Activated T-cell treated with anti-CD3 and anti-CD28 coated beads, Interleukin-2, amount 50 U/mL, for 72 hours (primary cell): ENCODE measurements at regions not wholly inside any gene's neighbourhood (a gene's known extent, or its start where the extent isn't known, plus 50 kb on each side); places are given as distances from the start of the nearest gene placed in this dataset.

ENCODE experiments used
- ATAC-seq, 2 donors: fragments of 150-1000 bp; cut with Tn5 transposase; replicated peaks in 1 of 2; 2 replicates each; pipeline ENCODE4 v1.10.0; 2021; ENCODE audit warnings: moderate library complexity in 2 of 2, mild to moderate bottlenecking in 1 of 2
- DNase-seq, 2 donors: peaks; one replicate each; pipeline ENCODE4 v3.0.0; 2021 to 2022; ENCODE audit warnings: mixed read lengths in 1 of 2
- H3K27ac Mint-ChIP-seq: one replicate; pipeline ENCODE4 v1.8.0; 2022; ENCODE audit warnings: mild to moderate bottlenecking, moderate library complexity, mixed read lengths
- H3K27me3 Mint-ChIP-seq: one replicate; pipeline ENCODE4 v1.8.0; 2022; ENCODE audit warnings: low read depth, mixed read lengths
- H3K36me3 Mint-ChIP-seq, 2 donors: one replicate each; pipeline ENCODE4 v1.8.0; 2022; ENCODE audit warnings: mixed read lengths in 2 of 2, mild to moderate bottlenecking in 1 of 2; ENCODE audit not compliant: insufficient read depth in 2 of 2
- H3K4me1 Mint-ChIP-seq: one replicate; pipeline ENCODE4 v1.8.0; 2022; ENCODE audit warnings: low read depth, mixed read lengths
- H3K4me3 Mint-ChIP-seq, 2 donors: one replicate each; pipeline ENCODE4 v1.8.0; 2022; ENCODE audit warnings: mild to moderate bottlenecking in 2 of 2, mixed read lengths in 2 of 2, moderate library complexity in 2 of 2
- H3K9me3 Mint-ChIP-seq, 2 donors: one replicate each; pipeline ENCODE4 v1.8.0; 2022; ENCODE audit warnings: mixed read lengths in 2 of 2

DNA sequence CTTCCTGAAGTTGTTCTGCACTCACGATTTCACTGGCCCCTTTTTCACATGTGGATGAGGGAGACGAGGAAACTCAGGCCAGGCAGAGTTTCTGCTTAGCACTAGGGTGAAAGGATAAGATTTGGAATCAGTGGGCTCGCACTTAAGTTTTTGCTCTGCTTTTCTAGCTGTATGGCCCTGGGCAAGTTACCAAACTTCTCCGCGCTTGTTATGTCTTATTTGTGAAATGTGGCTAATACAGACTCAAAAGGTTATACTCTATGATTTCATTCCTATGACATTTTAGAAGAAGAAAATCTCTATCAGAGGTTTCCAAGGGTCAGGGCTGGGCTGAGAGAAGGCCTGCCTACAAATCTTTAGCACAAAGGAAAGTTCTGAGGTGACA is 191.9 kb upstream of the LRIG1 start:
- no peaks in the 10 kb centered on the region for H3K4me1 Mint-ChIP-seq
- H3K4me3 Mint-ChIP-seq = no peak overlapping the region
- H3K9me3 Mint-ChIP-seq = no peaks in the 10 kb centered on the region
- no peak for DNase-seq
- H3K36me3 Mint-ChIP-seq = no peaks in the 10 kb centered on the region
- ATAC-seq = no peak
- H3K27ac Mint-ChIP-seq = no peak overlapping the region
- H3K27me3 Mint-ChIP-seq = peaks cover 11% of the 10 kb centered on the region

GRCh38 chr3:66693461-66694031 is 192.7 kb upstream of the LRIG1 start:
- ATAC-seq (no peak), DNase-seq (no peak)
- H3K9me3 Mint-ChIP-seq = no peaks in the 10 kb centered on the region
- H3K4me1 Mint-ChIP-seq = no peaks in the 10 kb centered on the region
- H3K27me3 Mint-ChIP-seq = peaks cover 11% of the 10 kb centered on the region
- no peak overlapping the region for H3K27ac Mint-ChIP-seq
- no peak overlapping the region for H3K4me3 Mint-ChIP-seq
- no peaks in the 10 kb centered on the region for H3K36me3 Mint-ChIP-seq

DNA sequence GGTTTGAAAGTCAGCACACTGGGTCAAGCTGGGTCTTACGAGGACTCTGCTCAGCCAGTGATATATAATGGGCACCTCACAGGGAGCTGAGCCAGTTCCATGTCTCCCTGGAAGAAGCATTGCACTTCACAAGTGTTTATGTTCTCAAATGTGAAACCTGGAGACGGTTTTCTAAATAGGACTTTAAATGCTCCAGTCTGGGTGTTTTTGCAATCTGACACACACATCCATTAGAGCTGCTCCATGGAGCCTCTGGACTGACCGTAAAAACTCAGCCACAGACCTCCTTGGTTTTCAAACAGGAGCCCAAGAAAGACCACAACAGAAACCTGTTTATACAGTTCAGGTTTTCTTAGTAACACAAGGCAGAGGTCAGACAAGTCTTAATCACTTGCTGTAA is 201.3 kb upstream of the LRIG1 start:
- no peaks in the 10 kb centered on the region for H3K27me3 Mint-ChIP-seq
- H3K4me1 Mint-ChIP-seq = no peaks in the 10 kb centered on the region
- H3K9me3 Mint-ChIP-seq = no peaks in the 10 kb centered on the region

DNA sequence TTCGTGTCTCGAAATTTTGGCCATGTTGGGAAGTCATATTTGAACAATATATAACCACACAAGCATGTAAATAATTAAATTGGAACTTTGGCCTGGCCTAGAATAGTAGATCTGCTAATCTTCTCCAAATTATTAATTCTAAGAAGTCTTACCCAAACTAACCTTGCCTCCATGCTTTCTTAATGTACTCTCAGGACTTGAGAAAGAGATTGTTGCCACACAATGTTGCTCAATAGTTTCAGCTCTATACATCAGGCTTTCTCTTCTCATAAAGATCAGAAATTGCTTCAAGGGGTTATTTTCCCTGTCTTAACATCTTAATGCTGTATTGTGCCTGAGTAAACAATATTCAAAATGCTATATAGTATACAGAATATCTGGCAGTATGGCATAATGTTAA is 202.7 kb upstream of the LRIG1 start:
- no peaks in the 10 kb centered on the region for H3K9me3 Mint-ChIP-seq
- H3K4me1 Mint-ChIP-seq = no peaks in the 10 kb centered on the region
- H3K27me3 Mint-ChIP-seq = no peaks in the 10 kb centered on the region
- H3K4me3 Mint-ChIP-seq = no peak overlapping the region
- ATAC-seq (no peak), DNase-seq (no peak)
- no peaks in the 10 kb centered on the region for H3K36me3 Mint-ChIP-seq
- H3K27ac Mint-ChIP-seq = no peak overlapping the region

More for the DNA sequence above, 201.3 kb upstream of the LRIG1 start:
- Mint-ChIP-seq H3K36me3 (no peaks in the 10 kb centered on the region), H3K4me3 (no peak overlapping the region), H3K27ac (no peak overlapping the region)
- DNase-seq (no peak), ATAC-seq (no peak)

GRCh38 chr3:66705076-66705475 is 204.3 kb upstream of the LRIG1 start:
- no peak for ATAC-seq
- no peak for DNase-seq
- H3K36me3 Mint-ChIP-seq = no peaks in the 10 kb centered on the region
- no peaks in the 10 kb centered on the region for H3K9me3 Mint-ChIP-seq
- no peaks in the 10 kb centered on the region for H3K27me3 Mint-ChIP-seq
- H3K27ac Mint-ChIP-seq = no peak overlapping the region
- no peaks in the 10 kb centered on the region for H3K4me1 Mint-ChIP-seq
- no peak overlapping the region for H3K4me3 Mint-ChIP-seq

DNA sequence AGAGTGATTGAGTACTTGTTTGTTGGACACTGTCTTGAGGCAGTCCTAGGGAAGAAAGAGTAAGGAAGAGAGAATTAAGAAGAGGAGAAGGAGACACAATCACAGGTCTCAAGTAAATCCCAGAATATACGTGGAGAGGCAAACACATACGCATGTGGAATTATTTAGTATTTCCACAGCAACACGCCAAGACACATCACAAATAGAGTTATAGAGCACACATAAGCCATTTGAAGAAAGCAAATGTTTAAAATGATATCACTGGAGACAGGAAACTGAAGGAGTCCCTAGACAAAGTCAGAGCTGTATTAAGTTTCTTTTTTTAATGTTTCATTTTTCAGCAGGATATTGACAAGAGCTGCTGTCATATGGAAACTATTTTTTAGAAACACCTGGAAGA is 206.1 kb upstream of the LRIG1 start:
- no peak overlapping the region for H3K27ac Mint-ChIP-seq
- no peak for DNase-seq
- no peaks in the 10 kb centered on the region for H3K4me1 Mint-ChIP-seq
- H3K9me3 Mint-ChIP-seq = no peaks in the 10 kb centered on the region
- H3K27me3 Mint-ChIP-seq = peaks cover 6% of the 10 kb centered on the region
- H3K4me3 Mint-ChIP-seq = no peak overlapping the region
- no peaks in the 10 kb centered on the region for H3K36me3 Mint-ChIP-seq
- no peak for ATAC-seq

- H3K27me3 Mint-ChIP-seq = peaks cover 6% of the 10 kb centered on the region
- no peak overlapping the region for H3K27ac Mint-ChIP-seq
- no peaks in the 10 kb centered on the region for H3K4me1 Mint-ChIP-seq
- H3K9me3 Mint-ChIP-seq = no peaks in the 10 kb centered on the region
- no peak overlapping the region for H3K4me3 Mint-ChIP-seq
- DNase-seq = no peak
- no peak for ATAC-seq
- H3K36me3 Mint-ChIP-seq = no peaks in the 10 kb centered on the region
These were observed 208.7 kb upstream of the LRIG1 start for GRCh38 chr3:66709532-66709931.

GRCh38 chr3:66712210-66712609 is 211.4 kb upstream of the LRIG1 start:
- peaks cover 6% of the 10 kb centered on the region for H3K27me3 Mint-ChIP-seq
- ATAC-seq = no peak

DNA sequence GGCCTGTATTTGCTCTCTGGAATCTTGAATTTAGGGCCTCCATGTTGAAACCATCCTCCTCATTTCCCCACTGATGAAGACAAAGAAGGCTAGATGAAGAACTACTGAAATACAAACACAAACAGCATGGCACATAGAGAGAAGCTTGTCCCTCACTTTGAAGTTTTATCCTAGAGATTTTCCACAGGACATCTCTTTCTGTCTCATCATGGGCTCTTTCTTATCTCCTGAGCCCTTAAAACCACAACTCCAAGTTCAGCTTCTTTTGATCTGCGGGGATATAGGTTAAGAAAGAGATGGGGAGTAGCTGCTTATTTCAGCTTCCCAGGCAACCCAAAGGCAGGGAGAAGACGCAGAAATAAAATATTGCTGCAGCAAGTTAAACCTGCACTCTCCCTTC is 213.1 kb upstream of the LRIG1 start:
- Mint-ChIP-seq H3K36me3 (no peaks in the 10 kb centered on the region), H3K4me3 (no peak overlapping the region), H3K4me1 (no peaks in the 10 kb centered on the region), H3K9me3 (no peaks in the 10 kb centered on the region), H3K27ac (no peak overlapping the region), H3K27me3 (peaks cover 6% of the 10 kb centered on the region)
- ATAC-seq (no peak), DNase-seq (no peak)

More at GRCh38 chr3:66712210-66712609, 211.4 kb upstream of the LRIG1 start:
- DNase-seq = no peak
- H3K9me3 Mint-ChIP-seq = no peaks in the 10 kb centered on the region
- no peaks in the 10 kb centered on the region for H3K4me1 Mint-ChIP-seq
- no peak overlapping the region for H3K27ac Mint-ChIP-seq
- no peak overlapping the region for H3K4me3 Mint-ChIP-seq
- no peaks in the 10 kb centered on the region for H3K36me3 Mint-ChIP-seq

GRCh38 chr3:66715806-66716205 is 215.0 kb upstream of the LRIG1 start:
- DNase-seq = no peak
- H3K4me3 Mint-ChIP-seq = no peak overlapping the region
- no peak overlapping the region for H3K27ac Mint-ChIP-seq
- H3K9me3 Mint-ChIP-seq = no peaks in the 10 kb centered on the region
- ATAC-seq = no peak
- no peaks in the 10 kb centered on the region for H3K36me3 Mint-ChIP-seq
- peaks cover 2% of the 10 kb centered on the region for H3K27me3 Mint-ChIP-seq
- H3K4me1 Mint-ChIP-seq = no peaks in the 10 kb centered on the region

DNA sequence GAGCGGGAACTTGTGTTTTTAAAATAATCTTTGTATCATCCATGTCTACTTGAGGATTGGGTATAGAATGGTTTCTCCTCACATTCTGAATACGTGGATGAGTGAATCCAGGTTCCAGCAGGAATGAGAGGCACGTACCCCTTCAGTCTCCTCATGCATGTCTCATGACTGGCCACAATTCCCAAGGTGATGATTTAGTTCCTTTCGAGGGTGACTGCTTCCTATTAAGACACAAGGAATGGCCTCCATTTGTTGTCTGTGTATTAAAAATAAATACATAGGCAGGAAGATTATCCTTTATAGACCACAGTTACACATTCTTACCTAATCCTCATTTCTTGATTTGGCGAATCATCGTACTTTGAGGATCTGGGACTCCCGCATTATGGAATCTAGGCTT is 217.0 kb upstream of the LRIG1 start:
- H3K27ac Mint-ChIP-seq = no peak overlapping the region
- H3K36me3 Mint-ChIP-seq = no peaks in the 10 kb centered on the region
- H3K4me1 Mint-ChIP-seq = no peaks in the 10 kb centered on the region
- H3K4me3 Mint-ChIP-seq = no peak overlapping the region
- DNase-seq (no peak), ATAC-seq (no peak)
- no peaks in the 10 kb centered on the region for H3K27me3 Mint-ChIP-seq
- no peaks in the 10 kb centered on the region for H3K9me3 Mint-ChIP-seq

- Mint-ChIP-seq H3K27ac (no peak overlapping the region), H3K27me3 (no peaks in the 10 kb centered on the region), H3K36me3 (no peaks in the 10 kb centered on the region)
These were observed 219.1 kb upstream of the LRIG1 start for GRCh38 chr3:66719796-66720356.

GRCh38 chr3:66720508-66720907 is 219.7 kb upstream of the LRIG1 start:
- Mint-ChIP-seq H3K36me3 (no peaks in the 10 kb centered on the region), H3K27ac (no peak overlapping the region), H3K9me3 (no peaks in the 10 kb centered on the region), H3K27me3 (no peaks in the 10 kb centered on the region), H3K4me1 (no peaks in the 10 kb centered on the region), H3K4me3 (no peak overlapping the region)
- ATAC-seq (no peak), DNase-seq (no peak)

More at GRCh38 chr3:66719796-66720356, 219.1 kb upstream of the LRIG1 start:
- Mint-ChIP-seq H3K9me3 (no peaks in the 10 kb centered on the region), H3K4me1 (no peaks in the 10 kb centered on the region), H3K4me3 (no peak overlapping the region)
- ATAC-seq (no peak), DNase-seq (no peak)

- no peak overlapping the region for H3K4me3 Mint-ChIP-seq
- ATAC-seq = no peak
- no peaks in the 10 kb centered on the region for H3K36me3 Mint-ChIP-seq
- H3K27me3 Mint-ChIP-seq = no peaks in the 10 kb centered on the region
- H3K9me3 Mint-ChIP-seq = no peaks in the 10 kb centered on the region
- no peaks in the 10 kb centered on the region for H3K4me1 Mint-ChIP-seq
- no peak overlapping the region for H3K27ac Mint-ChIP-seq
- no peak for DNase-seq
These were observed 221.9 kb upstream of the LRIG1 start for GRCh38 chr3:66722675-66723074.
